ENCODE measurements at regions not wholly inside any gene's neighbourhood (a gene's known extent, or its start where the extent isn't known, plus 50 kb on each side); places are given as distances from the start of the nearest gene placed in this dataset.

DNA sequence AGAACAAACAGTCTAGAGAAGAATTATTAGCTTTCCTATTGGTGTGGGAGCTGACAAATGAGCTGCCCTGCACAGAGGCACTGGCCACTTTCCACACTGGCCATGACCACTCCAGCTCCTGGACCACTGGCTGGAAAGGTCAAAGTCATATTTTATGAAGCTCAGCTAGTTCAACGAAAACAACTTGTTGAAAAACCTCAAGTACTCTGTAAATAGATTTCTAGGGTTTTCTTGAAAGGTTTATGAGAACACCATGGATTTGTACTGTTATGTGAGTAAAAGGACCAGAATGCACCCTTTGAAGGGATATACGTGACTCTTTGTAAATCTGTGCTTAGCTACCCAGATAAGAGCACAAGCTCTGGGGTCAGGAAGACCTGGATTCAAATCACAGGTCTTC, 54.5 kb upstream of the FGGY start:
- TF ChIP-seq SIN3A (IDR thresholded peaks at IDR 0.05; ENCODE audit: borderline replicate concordance, insufficient read depth, low read length): no peak
- no peak for TF ChIP-seq POLR2AphosphoS5 (IDR thresholded peaks at IDR 0.05; ENCODE audit: low read depth, low read length)
- TF ChIP-seq TAF1 (IDR thresholded peaks at IDR 0.05; ENCODE audit: borderline replicate concordance, insufficient read depth, low read length): no peak

All from PFSK-1 (cell line).